ENCODE measurements at regions not wholly inside any gene's neighbourhood (a gene's known extent, or its start where the extent isn't known, plus 50 kb on each side); places are given as distances from the start of the nearest gene placed in this dataset.

DNA sequence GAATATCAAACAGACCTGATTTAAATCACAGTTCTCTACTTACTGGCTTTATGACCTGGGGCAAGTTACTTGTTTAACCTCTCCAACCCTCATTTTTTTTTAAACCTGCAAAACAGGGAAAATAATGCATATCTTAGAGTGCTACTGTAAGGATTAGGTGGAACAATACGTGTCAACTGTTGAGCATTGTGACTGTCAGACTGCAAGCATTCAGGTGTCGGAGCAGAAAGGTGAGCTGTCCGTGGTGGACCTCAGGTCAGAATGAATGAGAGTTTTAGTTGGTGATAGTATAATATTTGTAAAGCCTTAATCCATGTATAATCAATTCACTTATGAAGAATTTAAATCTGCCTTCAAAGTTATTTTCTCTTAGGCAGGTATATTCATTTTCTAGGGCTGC lies 404.2 kb downstream of the ETNK1 start:
- no peak overlapping the region for H3K9ac ChIP-seq (ENCODE audit: low read depth in 1 of 3, low read length in 3 of 3)
- H3K36me3 ChIP-seq (ENCODE audit: control insufficient read depth in 3 of 3, insufficient read depth in 3 of 3, low read length in 3 of 3) = no peaks in the 10 kb centered on the region
- no peaks in the 10 kb centered on the region for H3K9me3 ChIP-seq (ENCODE audit: control insufficient read depth in 3 of 3, low read length in 3 of 3)
- no peak overlapping the region for H3K27ac ChIP-seq (ENCODE audit: low read depth, low read length)
- no peaks in the 10 kb centered on the region for H3K4me1 ChIP-seq (ENCODE audit: control insufficient read depth in 3 of 3, insufficient read depth in 3 of 3, low read length in 3 of 3)
- no peak overlapping the region for H3K4me3 ChIP-seq (ENCODE audit: low read length in 3 of 3)
- H3K27me3 ChIP-seq (ENCODE audit: control insufficient read depth in 3 of 3, insufficient read depth in 3 of 3, low read length in 3 of 3) = no peaks in the 10 kb centered on the region

DNA sequence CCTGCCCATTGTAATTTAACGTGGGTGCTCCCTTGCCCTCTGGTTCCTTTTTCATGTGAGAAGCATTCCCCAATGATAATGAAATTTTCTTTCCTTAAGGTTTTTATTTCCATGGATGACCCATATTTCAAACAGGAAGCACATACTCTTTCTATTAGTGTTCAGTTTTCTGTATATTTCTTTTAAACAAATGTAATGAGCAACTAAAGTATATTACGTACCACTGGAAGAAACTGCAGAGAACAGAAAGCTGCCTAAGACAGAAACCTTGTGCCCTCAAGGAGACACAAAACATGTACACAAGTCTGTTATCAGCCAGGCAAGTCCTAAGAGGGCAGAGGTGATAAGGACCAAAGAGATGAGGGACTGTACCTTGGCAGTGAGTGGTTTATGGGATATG lies 414.9 kb downstream of the ETNK1 start:
- Histone ChIP-seq H3K27ac (ENCODE audit: low read depth, low read length) (no peak overlapping the region), H3K9ac (ENCODE audit: low read depth in 1 of 3, low read length in 3 of 3) (no peak overlapping the region), H3K36me3 (ENCODE audit: control insufficient read depth in 3 of 3, insufficient read depth in 3 of 3, low read length in 3 of 3) (no peaks in the 10 kb centered on the region), H3K4me1 (ENCODE audit: control insufficient read depth in 3 of 3, insufficient read depth in 3 of 3, low read length in 3 of 3) (no peaks in the 10 kb centered on the region), H3K27me3 (ENCODE audit: control insufficient read depth in 3 of 3, insufficient read depth in 3 of 3, low read length in 3 of 3) (no peaks in the 10 kb centered on the region), H3K9me3 (ENCODE audit: control insufficient read depth in 3 of 3, low read length in 3 of 3) (no peaks in the 10 kb centered on the region), H3K4me3 (ENCODE audit: low read length in 3 of 3) (no peak overlapping the region)

DNA sequence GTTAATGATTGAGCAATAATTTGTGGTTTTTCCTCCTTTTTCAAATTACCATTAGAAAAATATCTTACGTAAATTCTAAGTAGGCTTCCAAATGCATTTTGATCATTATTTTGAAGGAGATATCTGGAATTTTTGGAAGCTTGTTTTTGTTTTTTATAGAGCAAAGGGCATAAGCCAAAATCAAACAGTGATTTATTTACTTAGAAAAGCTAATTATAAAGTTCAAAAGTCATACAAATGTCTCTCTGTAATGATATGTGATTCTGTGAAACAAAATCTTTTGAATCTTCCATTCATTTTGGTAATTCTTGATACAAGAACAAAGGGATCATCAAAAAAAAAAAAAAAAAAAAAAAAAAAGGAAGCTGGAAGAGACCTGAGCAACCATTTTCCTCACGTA lies 416.8 kb downstream of the ETNK1 start:
- Histone ChIP-seq H3K9me3 (ENCODE audit: control insufficient read depth in 3 of 3, low read length in 3 of 3) (no peaks in the 10 kb centered on the region), H3K9ac (ENCODE audit: low read depth in 1 of 3, low read length in 3 of 3) (no peak overlapping the region), H3K27ac (ENCODE audit: low read depth, low read length) (no peak overlapping the region), H3K27me3 (ENCODE audit: control insufficient read depth in 3 of 3, insufficient read depth in 3 of 3, low read length in 3 of 3) (no peaks in the 10 kb centered on the region), H3K36me3 (ENCODE audit: control insufficient read depth in 3 of 3, insufficient read depth in 3 of 3, low read length in 3 of 3) (no peaks in the 10 kb centered on the region), H3K4me1 (ENCODE audit: control insufficient read depth in 3 of 3, insufficient read depth in 3 of 3, low read length in 3 of 3) (no peaks in the 10 kb centered on the region), H3K4me3 (ENCODE audit: low read length in 3 of 3) (no peak overlapping the region)

DNA sequence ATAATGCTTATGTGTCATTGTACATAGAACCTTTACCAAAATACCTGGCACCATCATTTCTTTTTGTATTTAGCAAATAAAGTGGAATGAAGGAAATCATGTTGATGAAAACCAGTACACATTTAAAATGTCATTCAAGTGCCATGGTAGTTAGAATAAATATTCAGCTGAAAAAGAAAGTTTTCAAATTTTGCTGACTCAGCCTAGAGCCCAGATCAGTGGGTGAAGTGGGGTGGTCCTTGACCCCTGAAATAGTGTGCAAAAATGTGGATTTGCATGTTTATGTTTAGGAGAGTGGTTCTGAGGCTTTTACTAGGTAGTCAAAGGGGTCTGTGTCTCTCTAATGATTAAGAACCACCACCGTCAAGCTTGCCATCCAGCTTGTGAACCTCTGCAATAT lies 418.7 kb downstream of the ETNK1 start:
- Histone ChIP-seq H3K9ac (ENCODE audit: low read depth in 1 of 3, low read length in 3 of 3) (no peak overlapping the region), H3K27ac (ENCODE audit: low read depth, low read length) (no peak overlapping the region)

DNA sequence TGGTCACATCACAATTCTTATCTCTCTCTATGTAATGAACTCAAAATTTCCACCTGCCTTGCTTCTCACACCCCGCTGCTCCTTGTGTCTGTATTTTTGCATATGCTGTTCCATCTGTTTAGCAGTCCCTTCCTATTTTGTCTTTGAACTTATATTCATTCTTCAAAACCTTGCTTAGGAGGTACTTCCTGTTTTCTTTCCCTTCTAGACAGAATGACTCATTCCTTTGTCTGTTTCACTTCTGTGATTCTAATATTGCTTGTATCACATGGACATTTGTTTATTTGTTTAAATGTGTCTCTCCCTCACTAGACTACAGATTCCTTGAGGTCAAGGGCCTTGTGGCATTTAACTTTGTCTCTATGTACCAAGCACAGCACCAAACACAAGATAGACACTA lies 424.2 kb downstream of the ETNK1 start:
- H3K27me3 ChIP-seq (ENCODE audit: control insufficient read depth in 3 of 3, insufficient read depth in 3 of 3, low read length in 3 of 3) = no peaks in the 10 kb centered on the region
- no peaks in the 10 kb centered on the region for H3K9me3 ChIP-seq (ENCODE audit: control insufficient read depth in 3 of 3, low read length in 3 of 3)
- no peaks in the 10 kb centered on the region for H3K36me3 ChIP-seq (ENCODE audit: control insufficient read depth in 3 of 3, insufficient read depth in 3 of 3, low read length in 3 of 3)
- no peak overlapping the region for H3K27ac ChIP-seq (ENCODE audit: low read depth, low read length)
- no peak overlapping the region for H3K4me3 ChIP-seq (ENCODE audit: low read length in 3 of 3)
- no peaks in the 10 kb centered on the region for H3K4me1 ChIP-seq (ENCODE audit: control insufficient read depth in 3 of 3, insufficient read depth in 3 of 3, low read length in 3 of 3)
- no peak overlapping the region for H3K9ac ChIP-seq (ENCODE audit: low read depth in 1 of 3, low read length in 3 of 3)

More for the DNA sequence above, 418.7 kb downstream of the ETNK1 start:
- H3K36me3 ChIP-seq (ENCODE audit: control insufficient read depth in 3 of 3, insufficient read depth in 3 of 3, low read length in 3 of 3) = no peaks in the 10 kb centered on the region
- no peaks in the 10 kb centered on the region for H3K4me1 ChIP-seq (ENCODE audit: control insufficient read depth in 3 of 3, insufficient read depth in 3 of 3, low read length in 3 of 3)
- no peaks in the 10 kb centered on the region for H3K27me3 ChIP-seq (ENCODE audit: control insufficient read depth in 3 of 3, insufficient read depth in 3 of 3, low read length in 3 of 3)
- H3K9me3 ChIP-seq (ENCODE audit: control insufficient read depth in 3 of 3, low read length in 3 of 3) = no peaks in the 10 kb centered on the region
- H3K4me3 ChIP-seq (ENCODE audit: low read length in 3 of 3) = no peak overlapping the region

DNA sequence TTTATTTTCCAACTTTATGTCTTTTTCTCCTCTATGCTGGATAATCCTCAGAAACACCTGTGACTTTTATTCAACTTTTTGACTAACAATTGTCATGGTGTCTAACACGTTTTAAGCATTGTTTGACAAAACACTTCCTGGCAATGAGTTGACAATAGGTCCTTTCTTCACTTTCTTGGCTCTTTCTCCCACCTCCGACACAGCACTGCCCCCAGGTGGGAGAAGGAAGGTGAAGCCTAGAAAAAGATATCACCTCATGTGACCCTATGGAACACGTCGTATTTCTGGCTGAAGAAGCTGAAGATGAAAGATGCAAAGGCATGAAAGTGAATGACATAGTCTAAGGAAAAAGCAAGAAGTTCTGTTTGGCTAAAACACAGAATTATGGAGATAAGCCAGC lies 430.0 kb downstream of the ETNK1 start:
- Histone ChIP-seq H3K36me3 (ENCODE audit: control insufficient read depth in 3 of 3, insufficient read depth in 3 of 3, low read length in 3 of 3) (no peaks in the 10 kb centered on the region), H3K27ac (ENCODE audit: low read depth, low read length) (no peak overlapping the region), H3K9ac (ENCODE audit: low read depth in 1 of 3, low read length in 3 of 3) (no peak overlapping the region), H3K27me3 (ENCODE audit: control insufficient read depth in 3 of 3, insufficient read depth in 3 of 3, low read length in 3 of 3) (no peaks in the 10 kb centered on the region), H3K4me1 (ENCODE audit: control insufficient read depth in 3 of 3, insufficient read depth in 3 of 3, low read length in 3 of 3) (no peaks in the 10 kb centered on the region), H3K4me3 (ENCODE audit: low read length in 3 of 3) (no peak overlapping the region), H3K9me3 (ENCODE audit: control insufficient read depth in 3 of 3, low read length in 3 of 3) (no peaks in the 10 kb centered on the region)

DNA sequence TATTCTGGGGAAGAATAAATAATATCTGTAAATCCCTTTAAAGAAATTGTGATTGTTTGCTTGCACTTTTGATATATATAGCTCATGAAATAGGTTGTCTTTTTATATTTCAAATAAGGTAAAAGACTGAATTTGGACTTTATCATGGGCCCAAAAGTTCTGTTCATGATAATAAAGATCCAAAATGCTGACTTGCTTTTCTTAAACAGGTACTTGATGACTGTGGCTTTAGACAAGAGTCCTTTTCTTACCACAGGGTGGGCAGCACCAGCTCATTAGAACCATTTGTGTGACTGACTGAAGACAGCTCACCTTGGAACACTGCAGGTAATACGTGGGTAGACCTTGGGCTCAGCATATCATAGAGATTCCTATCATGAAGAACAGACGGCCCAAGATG lies 432.6 kb downstream of the ETNK1 start:
- Histone ChIP-seq H3K36me3 (ENCODE audit: control insufficient read depth in 3 of 3, insufficient read depth in 3 of 3, low read length in 3 of 3) (no peaks in the 10 kb centered on the region), H3K27me3 (ENCODE audit: control insufficient read depth in 3 of 3, insufficient read depth in 3 of 3, low read length in 3 of 3) (no peaks in the 10 kb centered on the region), H3K4me3 (ENCODE audit: low read length in 3 of 3) (no peak overlapping the region), H3K27ac (ENCODE audit: low read depth, low read length) (no peak overlapping the region), H3K4me1 (ENCODE audit: control insufficient read depth in 3 of 3, insufficient read depth in 3 of 3, low read length in 3 of 3) (no peaks in the 10 kb centered on the region), H3K9ac (ENCODE audit: low read depth in 1 of 3, low read length in 3 of 3) (no peak overlapping the region), H3K9me3 (ENCODE audit: control insufficient read depth in 3 of 3, low read length in 3 of 3) (no peaks in the 10 kb centered on the region)

DNA sequence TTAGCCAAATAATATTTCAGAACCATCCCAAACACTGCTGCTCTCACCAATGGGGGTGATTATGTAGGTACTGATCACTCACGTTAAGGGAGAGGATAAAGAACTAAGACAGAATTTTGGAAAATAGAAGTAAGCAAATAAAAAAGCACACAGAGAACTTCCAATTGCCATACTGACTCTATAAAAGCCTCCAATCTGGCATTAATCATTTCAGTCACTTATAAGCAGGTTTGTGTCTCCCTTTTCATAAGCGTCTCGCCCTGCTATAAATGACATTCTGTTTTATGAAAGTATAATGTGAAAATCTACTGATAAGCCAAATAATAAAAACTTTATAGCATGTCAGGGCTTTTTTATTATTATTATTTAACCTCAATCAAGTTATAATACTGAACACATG lies 435.2 kb downstream of the ETNK1 start:
- no peak overlapping the region for H3K27ac ChIP-seq (ENCODE audit: low read depth, low read length)
- H3K9ac ChIP-seq (ENCODE audit: low read depth in 1 of 3, low read length in 3 of 3) = no peak overlapping the region
- no peak overlapping the region for H3K4me3 ChIP-seq (ENCODE audit: low read length in 3 of 3)
- H3K9me3 ChIP-seq (ENCODE audit: control insufficient read depth in 3 of 3, low read length in 3 of 3) = no peaks in the 10 kb centered on the region
- no peaks in the 10 kb centered on the region for H3K36me3 ChIP-seq (ENCODE audit: control insufficient read depth in 3 of 3, insufficient read depth in 3 of 3, low read length in 3 of 3)
- H3K4me1 ChIP-seq (ENCODE audit: control insufficient read depth in 3 of 3, insufficient read depth in 3 of 3, low read length in 3 of 3) = no peaks in the 10 kb centered on the region
- no peaks in the 10 kb centered on the region for H3K27me3 ChIP-seq (ENCODE audit: control insufficient read depth in 3 of 3, insufficient read depth in 3 of 3, low read length in 3 of 3)

DNA sequence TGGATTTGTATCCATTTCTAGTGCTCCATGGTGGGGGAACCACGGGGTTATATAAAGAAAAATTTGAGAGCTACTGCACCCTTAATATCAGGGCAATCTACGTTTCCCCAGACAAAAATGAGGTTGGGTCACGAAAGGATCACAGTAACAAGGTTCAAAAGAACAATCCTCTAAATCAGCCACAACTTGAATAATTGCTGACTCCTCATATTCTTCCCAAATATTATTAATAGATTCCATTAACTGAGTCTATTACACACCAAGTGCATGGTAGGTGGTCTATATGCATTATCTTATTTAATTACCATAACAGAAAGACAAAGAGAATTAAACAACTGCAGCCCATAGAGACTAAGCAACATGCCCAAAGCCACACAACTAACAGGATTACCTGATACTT lies 438.2 kb downstream of the ETNK1 start:
- Histone ChIP-seq H3K9me3 (ENCODE audit: control insufficient read depth in 3 of 3, low read length in 3 of 3) (no peaks in the 10 kb centered on the region), H3K27me3 (ENCODE audit: control insufficient read depth in 3 of 3, insufficient read depth in 3 of 3, low read length in 3 of 3) (no peaks in the 10 kb centered on the region), H3K27ac (ENCODE audit: low read depth, low read length) (no peak overlapping the region), H3K36me3 (ENCODE audit: control insufficient read depth in 3 of 3, insufficient read depth in 3 of 3, low read length in 3 of 3) (no peaks in the 10 kb centered on the region), H3K4me1 (ENCODE audit: control insufficient read depth in 3 of 3, insufficient read depth in 3 of 3, low read length in 3 of 3) (no peaks in the 10 kb centered on the region), H3K4me3 (ENCODE audit: low read length in 3 of 3) (no peak overlapping the region), H3K9ac (ENCODE audit: low read depth in 1 of 3, low read length in 3 of 3) (no peak overlapping the region)

DNA sequence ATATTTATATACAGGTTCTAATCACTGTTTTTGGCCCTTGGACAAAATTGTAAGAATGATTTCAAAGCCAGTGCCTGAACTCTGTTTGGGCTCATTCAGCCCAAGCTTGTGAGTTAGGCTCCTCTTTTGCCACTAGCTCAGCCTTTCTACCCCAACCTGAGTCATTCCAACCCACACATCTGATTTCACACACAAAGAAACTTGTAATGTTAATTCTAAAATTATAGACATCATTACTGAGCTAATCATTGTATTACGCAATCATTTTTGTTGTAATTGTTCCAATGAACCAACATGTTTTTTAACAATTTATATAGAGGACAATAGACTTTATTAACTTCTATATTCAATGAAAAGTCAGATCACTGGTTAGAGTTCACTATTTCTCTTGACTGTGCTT lies 441.1 kb downstream of the ETNK1 start:
- H3K36me3 ChIP-seq (ENCODE audit: control insufficient read depth in 3 of 3, insufficient read depth in 3 of 3, low read length in 3 of 3) = no peaks in the 10 kb centered on the region
- H3K4me1 ChIP-seq (ENCODE audit: control insufficient read depth in 3 of 3, insufficient read depth in 3 of 3, low read length in 3 of 3) = no peaks in the 10 kb centered on the region
- no peak overlapping the region for H3K4me3 ChIP-seq (ENCODE audit: low read length in 3 of 3)
- no peak overlapping the region for H3K27ac ChIP-seq (ENCODE audit: low read depth, low read length)
- H3K27me3 ChIP-seq (ENCODE audit: control insufficient read depth in 3 of 3, insufficient read depth in 3 of 3, low read length in 3 of 3) = no peaks in the 10 kb centered on the region
- H3K9ac ChIP-seq (ENCODE audit: low read depth in 1 of 3, low read length in 3 of 3) = no peak overlapping the region
- no peaks in the 10 kb centered on the region for H3K9me3 ChIP-seq (ENCODE audit: control insufficient read depth in 3 of 3, low read length in 3 of 3)

DNA sequence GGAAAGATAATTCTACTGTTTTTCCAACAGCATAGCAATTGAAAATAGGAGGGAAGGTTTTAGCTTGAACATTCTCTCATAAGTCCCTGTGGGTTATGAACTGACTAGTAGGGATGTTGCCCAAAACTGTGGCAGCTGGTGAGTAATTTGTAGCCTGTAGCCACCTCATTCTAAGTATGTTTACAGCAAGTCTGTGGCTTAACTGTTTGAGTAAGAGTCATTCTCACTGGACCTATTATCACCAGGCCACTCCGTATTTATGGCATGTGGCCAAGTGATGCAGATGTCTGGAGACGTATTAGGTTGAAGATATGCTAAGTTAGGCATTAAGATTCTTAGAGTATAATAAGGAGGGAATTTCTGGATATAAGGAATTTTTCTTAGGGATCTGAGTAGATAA lies 458.3 kb downstream of the ETNK1 start:
- Histone ChIP-seq H3K9me3 (ENCODE audit: control insufficient read depth in 3 of 3, low read length in 3 of 3) (no peaks in the 10 kb centered on the region), H3K4me1 (ENCODE audit: control insufficient read depth in 3 of 3, insufficient read depth in 3 of 3, low read length in 3 of 3) (no peaks in the 10 kb centered on the region)

More for the DNA sequence above, 458.3 kb downstream of the ETNK1 start:
- Histone ChIP-seq H3K36me3 (ENCODE audit: control insufficient read depth in 3 of 3, insufficient read depth in 3 of 3, low read length in 3 of 3) (no peaks in the 10 kb centered on the region), H3K4me3 (ENCODE audit: low read length in 3 of 3) (no peak overlapping the region), H3K9ac (ENCODE audit: low read depth in 1 of 3, low read length in 3 of 3) (no peak overlapping the region), H3K27me3 (ENCODE audit: control insufficient read depth in 3 of 3, insufficient read depth in 3 of 3, low read length in 3 of 3) (no peaks in the 10 kb centered on the region), H3K27ac (ENCODE audit: low read depth, low read length) (no peak overlapping the region)
